ENCODE measurements at regions not wholly inside any gene's neighbourhood (a gene's known extent, or its start where the extent isn't known, plus 50 kb on each side); places are given as distances from the start of the nearest gene placed in this dataset.

GRCh38 chr5:130796902-130797301, 368.2 kb downstream of the HINT1 start:
- no peak for DNase-seq (ENCODE audit: extremely low read depth, low read depth)
- TF ChIP-seq CTCF (IDR thresholded peaks at IDR 0.05; ENCODE audit: low read depth, low read length): no peak

GRCh38 chr5:130796032-130796431, 369.0 kb downstream of the HINT1 start:
- no peak for DNase-seq (ENCODE audit: extremely low read depth, low read depth)
- no peak for TF ChIP-seq CTCF (IDR thresholded peaks at IDR 0.05; ENCODE audit: low read depth, low read length)

GRCh38 chr5:130795037-130795436, 370.0 kb downstream of the HINT1 start:
- no peak for DNase-seq (ENCODE audit: extremely low read depth, low read depth)
- TF ChIP-seq CTCF (IDR thresholded peaks at IDR 0.05; ENCODE audit: low read depth, low read length): no peak

- TF ChIP-seq CTCF (IDR thresholded peaks at IDR 0.05; ENCODE audit: low read depth, low read length): no peak
- no peak for DNase-seq (ENCODE audit: extremely low read depth, low read depth)
Measured at GRCh38 chr5:130777794-130778193, 387.3 kb downstream of the HINT1 start.

- TF ChIP-seq CTCF (IDR thresholded peaks at IDR 0.05; ENCODE audit: low read depth, low read length): no peak
- no peak for DNase-seq (ENCODE audit: extremely low read depth, low read depth)
Measured at GRCh38 chr5:130773813-130774212, 391.2 kb downstream of the HINT1 start.

- no peak for DNase-seq (ENCODE audit: extremely low read depth, low read depth)
- no peak for TF ChIP-seq CTCF (IDR thresholded peaks at IDR 0.05; ENCODE audit: low read depth, low read length)
Measured at GRCh38 chr5:130762031-130762430, 403.0 kb downstream of the HINT1 start.

GRCh38 chr5:130759061-130759460, 406.0 kb downstream of the HINT1 start:
- no peak for DNase-seq (ENCODE audit: extremely low read depth, low read depth)

More at GRCh38 chr5:130759061-130759460, 406.0 kb downstream of the HINT1 start:
- TF ChIP-seq CTCF (IDR thresholded peaks at IDR 0.05; ENCODE audit: low read depth, low read length): no peak
